Right hindlimb (tissue), 1 donor: ENCODE measurements at regions not wholly inside any gene's neighbourhood (a gene's known extent, or its start where the extent isn't known, plus 50 kb on each side); places are given as distances from the start of the nearest gene placed in this dataset.

ENCODE experiments used
- DNase-seq: peaks from one replicate; pipeline ENCODE4 v3.0.0-alpha.2; 2018

DNA sequence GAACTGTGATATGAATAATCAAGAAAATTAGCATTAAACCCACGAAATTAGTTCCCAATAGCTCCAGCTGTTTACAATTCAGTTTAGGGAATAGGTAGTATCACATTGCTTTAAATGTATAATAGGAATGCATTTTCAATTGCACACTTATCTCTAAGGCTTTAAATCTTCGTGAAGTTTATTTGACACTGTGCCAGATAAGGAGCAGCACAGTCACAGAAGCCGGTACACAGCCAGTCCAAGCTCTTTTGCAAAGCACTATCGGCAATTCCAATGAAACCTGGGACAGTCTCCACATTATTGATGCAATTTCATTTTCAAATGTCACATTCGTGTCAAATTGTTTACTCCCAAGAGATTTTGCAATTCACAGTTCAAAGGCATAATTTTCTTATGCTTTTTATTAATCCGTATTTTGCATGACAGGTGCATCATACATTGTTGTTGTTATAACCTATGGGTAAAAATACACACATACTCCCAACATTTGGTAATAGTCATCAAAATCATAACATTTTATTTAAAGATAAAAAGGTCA is 602.8 kb downstream of the RPS29 start:
- DNase-seq = no peak

DNA sequence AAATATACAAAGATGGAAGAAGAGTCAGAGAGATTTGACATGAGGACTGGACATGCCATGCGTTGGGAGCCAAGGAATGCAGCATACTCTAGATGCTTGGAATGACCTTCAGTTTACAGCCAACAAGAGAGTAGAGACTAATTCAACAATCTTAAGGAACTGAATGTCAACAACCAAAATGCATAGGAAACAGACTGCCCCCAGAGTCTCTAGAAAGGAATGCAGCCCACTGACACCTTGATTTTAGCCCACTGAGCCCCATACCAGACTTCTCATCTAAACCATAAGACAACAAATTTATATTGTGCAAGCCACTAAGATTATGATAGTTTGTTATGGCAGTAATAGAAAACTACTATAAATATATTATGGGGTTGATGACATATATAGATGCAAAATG is 611.2 kb downstream of the RPS29 start:
- DNase-seq = no peak

DNA sequence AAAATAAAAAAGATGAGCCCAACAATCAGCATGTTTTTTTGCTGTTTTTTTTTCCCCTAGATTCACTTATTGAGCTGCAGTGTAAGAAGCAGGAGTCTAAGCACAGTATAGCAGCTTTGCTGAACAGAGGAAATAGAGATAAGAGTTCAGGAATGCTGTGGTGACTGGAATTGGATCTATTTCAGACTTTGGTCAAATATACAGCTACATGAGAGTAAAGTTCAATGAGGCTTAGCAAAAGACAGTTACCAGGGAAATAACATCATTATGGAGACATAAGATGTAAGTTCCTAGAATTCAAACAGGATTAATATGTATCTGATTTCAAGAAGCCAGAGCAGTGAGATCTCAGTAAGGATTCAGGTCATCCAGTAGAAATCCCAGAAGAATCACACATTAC is 613.0 kb downstream of the RPS29 start:
- DNase-seq = no peak

DNA sequence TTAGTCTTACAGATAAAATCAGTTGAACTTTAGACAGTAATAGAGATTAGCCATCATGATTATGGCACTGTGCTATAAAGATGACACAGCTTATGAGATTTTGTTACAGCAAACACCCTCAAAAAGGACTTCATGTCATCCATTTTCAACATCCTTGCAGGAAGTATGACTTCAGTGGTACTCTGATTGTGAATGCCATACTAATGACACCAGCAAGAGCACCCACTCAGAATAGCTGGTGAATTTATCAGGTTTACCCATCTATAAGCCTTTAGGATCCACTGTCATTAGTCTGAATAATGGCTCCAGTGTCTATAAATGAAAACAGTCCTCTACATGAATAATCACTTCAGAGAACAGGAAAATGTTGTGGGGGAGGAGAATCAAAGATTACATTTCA is 615.2 kb downstream of the RPS29 start:
- no peak for DNase-seq

DNA sequence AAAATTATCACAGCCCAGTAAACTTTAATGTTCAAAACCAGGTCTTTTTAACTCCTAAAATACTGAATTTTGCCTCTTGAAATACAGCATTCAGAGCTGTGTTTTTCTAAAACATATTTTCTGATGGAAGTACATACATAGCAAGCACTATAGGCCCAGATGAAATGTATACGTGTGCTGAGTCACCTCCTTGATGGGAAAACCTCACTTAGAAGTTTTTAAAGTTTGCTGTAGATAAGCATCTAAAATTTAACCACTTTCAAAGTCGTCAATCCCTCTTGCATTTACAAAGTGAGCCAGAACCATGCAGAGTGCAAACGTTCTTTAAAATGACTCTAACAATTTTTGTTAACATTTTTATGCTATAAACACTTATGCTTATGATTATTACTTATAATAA is 618.8 kb downstream of the RPS29 start:
- DNase-seq = no peak

DNA sequence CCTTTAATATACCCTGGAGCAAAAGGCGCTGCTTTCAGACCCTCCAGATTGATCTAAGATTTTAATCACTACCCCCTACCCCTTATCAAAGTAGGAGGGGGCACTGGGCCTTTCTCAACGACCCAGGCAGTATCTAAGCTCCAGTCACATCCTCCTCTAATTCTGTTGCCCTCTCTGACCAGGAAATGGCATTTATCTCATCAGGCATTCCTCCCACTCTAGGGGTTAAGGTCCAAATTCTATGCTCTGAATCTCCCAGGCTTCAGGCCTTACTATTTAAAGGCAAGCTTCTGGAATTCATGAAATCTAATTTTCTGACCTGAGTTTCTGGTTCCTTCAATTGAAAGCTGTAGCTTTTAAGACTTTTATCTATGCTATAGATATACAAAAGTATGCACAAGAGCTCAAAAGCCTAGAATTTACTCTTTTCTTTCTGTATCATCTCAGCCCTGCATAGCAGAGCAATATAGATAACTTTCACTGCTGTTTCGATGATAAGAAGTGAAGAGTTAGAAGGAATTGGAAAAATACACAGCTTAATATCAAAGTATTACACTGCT is 622.9 kb downstream of the RPS29 start:
- no peak for DNase-seq

DNA sequence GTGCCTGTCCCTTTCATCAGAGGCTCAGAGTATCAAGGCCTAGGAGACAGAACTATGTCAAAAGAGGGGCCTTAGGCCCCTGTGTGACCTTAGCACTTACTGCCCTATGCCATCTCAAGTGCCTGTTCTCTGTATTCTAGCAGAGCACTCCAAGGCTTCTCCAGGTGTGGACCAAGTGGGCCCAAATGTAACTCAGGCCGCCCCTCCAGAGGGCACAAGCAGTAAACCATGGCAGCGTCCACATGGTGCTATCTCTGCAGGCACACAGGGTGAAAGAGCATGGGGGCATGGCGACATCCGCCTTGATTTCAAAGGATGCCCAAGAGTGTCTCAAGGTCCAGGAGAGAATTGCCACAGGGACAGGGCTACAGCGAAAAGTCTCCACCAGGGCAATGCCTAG is 628.7 kb downstream of the RPS29 start:
- DNase-seq = no peak

DNA sequence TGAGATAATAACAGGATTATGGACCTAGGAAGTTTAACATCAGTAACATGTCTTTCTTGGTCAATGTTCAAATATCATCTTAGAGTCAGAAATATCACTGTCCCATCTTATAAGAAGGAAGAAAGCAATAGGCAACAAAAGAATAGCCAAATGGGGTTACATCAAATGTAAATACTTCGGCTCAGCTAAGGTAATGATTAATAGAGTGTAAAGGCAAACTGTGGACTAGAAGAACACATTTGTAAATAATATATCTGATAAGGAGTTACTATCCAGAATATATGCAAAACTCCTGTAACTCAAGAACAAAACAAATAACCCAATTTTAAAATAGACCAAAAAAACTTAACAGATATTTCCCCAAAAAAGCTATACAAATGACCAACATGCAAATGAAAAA is 630.3 kb downstream of the RPS29 start:
- DNase-seq = no peak

DNA sequence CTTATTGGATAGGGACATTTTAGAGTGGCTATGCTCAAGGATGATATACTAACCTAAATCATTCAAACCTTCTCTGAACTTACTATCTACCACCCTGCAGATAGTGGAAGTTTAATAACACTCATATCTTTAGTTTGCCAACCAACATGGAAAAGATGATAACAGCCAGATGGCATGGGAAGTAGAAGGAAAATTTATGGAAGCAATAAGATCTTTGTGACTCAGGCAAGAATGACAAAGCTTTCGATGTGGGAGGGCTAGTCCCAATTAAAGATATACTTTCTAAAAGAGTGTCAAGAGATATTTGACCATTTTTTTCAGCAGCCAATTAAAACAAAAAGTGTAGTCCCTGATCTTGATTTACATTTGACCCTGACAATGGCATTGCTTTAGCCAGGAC is 631.7 kb downstream of the RPS29 start:
- DNase-seq = no peak

DNA sequence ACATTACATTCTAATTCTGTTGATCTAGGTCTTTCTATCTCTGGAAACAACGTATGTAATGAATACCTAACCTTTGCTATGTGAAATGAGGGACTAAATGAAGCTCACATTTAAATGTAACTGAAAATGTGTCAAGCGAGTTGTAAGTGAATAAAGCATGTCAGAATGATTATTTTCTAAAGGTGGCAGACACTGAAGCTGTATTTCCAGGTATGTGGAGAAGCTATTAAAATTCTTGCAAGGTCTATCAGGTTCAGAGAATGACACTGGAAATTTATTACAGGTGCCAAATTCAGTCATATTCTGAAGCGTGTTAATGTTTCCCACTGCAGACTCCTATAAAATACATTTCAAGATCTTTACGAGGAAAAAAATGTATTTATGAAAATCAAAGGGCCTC is 641.4 kb downstream of the RPS29 start:
- no peak for DNase-seq

DNA sequence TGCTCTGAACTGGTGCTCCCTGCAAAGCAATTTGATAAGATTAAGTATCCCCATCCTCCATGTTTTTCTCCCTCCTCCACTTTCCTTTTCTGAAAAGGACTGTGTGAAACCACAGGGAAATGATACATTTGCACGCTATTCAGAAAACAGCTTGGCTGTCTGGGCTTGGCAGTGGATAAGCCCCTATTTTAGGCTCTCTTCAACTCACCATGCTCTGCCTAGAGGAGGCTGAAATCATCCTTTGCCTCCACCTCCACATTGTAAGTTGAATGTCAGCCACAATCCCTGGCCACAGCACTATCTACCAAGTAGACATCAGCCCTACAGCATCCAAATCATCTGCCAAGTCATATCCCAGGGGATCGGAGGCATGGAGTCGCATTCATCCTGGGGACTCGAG is 642.3 kb downstream of the RPS29 start:
- DNase-seq = peak; percentile 17

DNA sequence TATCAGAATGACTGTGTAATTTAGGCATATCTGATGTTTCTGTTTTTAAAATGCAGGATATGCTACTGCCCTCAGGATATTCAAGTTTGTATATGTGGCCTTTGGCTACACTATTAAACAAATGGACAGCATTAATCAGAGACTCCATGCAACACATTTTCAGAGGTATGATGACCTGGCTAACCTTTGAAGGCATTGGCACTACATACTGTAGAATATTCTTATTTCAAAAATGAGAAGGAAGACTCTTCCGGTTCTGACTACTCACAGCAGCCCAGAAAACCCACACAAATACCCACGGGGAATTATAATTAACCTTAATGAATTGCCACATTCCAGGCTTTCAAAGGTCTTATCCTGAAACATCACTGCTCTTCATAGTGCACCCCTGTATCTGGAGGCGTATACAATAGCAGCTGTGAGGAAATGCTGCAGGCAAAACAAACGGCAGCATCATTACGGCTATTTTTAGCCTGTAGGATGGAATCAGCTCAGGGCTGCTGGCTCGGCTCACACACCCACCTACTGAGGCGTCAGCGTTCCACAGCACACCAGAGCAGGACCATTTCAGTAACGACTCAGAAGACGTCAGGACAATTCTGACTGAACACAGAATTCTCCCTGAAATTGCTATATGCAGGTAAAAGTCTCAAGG is 648.5 kb downstream of the RPS29 start:
- DNase-seq = peak; percentile 34

DNA sequence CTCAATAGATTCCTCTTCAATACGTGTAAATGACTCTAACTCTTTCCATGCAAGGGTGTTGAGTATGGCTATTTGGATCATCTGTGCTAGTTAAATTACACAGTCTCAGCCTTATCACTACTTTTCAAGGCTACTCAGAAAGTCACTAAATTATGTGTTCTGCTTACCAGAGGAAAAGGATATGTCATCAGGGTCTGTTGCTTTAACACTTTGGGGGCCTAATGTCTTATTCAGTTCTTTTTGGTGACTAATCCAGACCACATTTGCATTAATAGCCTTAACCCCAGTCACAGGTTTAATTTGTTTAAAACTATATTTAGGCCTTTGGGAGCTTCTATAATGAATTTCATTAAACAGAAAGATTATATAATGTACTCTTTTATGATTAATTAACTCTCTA is 649.3 kb downstream of the RPS29 start:
- no peak for DNase-seq

DNA sequence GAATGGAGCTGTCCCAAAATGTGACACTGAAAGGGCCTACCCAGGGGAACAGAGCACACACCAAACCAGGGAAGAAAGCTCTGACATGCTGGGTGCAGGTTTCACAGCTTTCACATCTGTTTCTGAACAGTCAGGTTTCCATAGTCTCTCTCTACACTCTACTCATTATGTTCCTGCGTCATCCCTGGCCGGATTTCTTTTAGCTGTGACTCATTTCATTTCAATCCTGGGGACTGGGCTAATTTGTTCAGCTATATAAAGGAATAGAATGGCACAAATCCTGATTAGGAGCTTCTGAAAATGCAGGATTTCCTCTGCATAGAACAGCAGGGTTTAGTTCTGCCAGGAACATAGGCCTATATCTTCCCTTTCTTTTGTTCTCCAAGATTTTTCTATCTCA is 649.8 kb downstream of the RPS29 start:
- DNase-seq = peak; percentile 54

DNA sequence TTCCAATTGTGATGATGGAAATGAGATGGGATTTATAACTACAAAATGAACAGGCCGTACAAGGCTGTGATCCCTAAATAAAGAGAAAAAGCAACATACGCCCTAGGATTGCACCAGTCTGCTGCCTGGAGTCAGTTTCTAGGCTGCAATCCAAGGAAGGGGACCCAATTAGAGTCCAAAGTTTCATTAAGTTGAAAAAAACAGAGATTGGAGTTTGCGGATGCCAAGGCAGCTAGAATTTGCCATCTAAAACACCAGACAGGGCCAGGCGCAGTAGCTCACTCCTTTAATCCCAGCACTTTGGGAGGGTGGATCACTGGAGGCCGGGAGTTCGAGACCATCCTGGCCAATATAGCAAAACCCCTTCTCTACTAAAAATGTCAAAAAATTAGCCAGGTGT is 661.0 kb downstream of the RPS29 start:
- no peak for DNase-seq

DNA sequence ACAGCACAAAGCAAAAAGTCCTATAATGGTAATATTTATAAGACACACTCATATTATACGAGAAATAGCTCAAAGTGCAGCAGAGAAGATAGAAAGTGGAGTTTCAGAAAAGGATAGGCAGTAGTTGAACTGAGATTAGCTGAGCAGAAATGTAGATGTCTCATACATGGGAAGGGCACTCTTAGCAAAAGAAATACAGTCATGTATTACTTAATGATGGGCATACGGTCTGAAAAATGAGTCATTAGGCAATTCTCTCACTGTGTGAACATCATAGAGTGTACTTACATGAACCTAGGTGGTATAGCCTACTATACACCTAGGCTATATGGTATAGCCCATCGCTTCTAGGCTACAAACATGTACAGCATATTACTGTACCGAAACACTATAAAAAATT is 671.3 kb downstream of the RPS29 start:
- no peak for DNase-seq

DNA sequence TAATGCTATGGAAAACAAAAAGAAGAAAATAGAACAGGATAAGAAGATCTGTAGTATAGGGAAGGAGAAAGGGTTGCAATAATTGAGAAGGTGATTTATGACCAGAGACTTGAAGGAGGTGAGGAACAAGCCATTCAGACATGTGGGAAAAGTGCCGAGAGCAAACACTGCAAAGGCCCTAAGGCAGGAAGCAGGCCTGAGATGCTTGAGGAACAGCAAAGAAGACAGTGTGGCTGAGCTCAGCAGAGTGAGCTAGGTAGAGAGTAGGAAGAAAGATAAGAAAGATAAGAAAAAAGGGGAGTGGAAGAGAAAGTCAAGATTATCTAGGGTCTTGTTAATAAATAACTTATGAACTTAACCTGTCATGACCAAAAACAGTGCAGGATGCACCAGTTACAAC is 671.8 kb downstream of the RPS29 start:
- no peak for DNase-seq

DNA sequence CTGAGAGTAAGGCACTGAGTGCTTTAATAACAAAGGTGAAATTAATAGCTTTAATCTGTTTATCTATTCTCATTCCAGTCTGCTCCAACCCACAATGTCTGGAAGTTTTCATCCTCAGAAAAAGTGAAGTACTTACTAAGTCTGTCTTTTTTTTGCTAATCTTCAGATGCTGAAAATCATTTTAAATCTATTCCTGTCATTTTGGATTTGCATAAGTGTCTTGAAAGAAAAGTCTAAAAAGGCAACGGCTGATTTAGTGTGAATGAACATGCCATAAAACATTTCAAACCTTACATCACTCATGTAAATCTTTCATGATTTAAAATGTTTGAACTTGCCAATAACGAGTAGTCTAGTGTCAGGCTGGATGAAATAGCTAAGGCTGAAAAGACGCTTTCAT is 685.6 kb downstream of the RPS29 start:
- no peak for DNase-seq

DNA sequence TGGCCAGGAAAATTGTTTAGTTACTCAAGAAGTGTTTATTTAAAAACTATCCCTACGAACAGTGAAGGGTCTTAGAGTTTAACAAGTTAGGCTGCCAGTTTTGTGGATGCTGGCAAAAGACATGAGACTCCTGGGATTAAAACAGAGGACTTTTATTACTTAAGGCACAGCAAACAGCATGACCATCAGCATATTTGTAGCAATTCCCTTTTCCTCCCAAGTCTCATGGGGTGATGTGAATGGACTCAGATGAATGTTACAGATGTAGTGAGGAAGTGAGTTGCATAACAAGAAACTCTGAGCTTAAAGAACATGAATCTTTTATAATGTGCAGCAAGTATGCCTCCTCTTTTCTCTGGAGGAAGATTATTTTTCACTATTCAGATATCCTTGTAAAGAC is 695.8 kb downstream of the RPS29 start:
- no peak for DNase-seq

DNA sequence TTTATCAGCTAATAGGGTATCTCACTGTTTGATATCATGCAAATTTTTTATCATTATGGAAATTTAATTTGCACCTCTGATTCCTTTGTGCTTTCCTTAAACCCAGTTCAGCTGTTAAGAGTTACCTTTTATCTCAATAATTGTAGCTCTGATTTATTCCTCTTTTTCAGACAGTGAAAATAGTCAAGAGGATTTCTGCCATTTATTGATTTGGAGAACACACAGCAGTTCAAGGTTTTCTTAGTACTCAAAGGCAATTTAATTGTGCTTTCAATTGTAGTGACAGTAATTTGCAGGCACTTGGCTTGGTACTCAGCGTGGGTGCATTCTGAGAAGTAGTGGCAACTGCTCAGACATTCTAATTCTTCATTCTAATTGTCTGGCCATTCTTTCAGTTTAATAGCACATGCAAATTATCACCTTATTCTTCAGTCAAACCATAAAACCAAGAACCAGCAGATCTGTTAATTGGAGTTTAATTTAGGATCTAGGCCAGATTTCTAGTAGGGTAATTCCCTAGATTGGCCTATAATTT is 709.3 kb downstream of the RPS29 start:
- no peak for DNase-seq

DNA sequence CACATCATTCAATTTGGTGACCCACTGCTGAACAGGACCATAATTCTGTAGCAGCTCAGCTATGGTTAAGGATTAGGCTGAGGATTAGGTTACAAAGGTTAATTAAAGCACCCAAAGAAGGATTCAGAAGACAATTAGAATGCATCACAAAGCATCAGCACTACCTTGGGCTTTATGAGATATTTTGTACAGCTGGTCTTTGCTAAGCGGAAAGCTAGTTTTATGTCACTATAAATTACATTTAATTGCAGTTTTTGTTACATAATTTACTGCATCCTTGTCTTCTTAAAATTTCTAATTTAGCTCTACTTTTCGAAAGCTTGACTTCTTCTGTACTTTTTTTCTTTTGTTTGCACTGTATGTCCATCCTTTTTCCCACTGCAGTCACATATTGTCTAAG is 711.5 kb downstream of the RPS29 start:
- no peak for DNase-seq

DNA sequence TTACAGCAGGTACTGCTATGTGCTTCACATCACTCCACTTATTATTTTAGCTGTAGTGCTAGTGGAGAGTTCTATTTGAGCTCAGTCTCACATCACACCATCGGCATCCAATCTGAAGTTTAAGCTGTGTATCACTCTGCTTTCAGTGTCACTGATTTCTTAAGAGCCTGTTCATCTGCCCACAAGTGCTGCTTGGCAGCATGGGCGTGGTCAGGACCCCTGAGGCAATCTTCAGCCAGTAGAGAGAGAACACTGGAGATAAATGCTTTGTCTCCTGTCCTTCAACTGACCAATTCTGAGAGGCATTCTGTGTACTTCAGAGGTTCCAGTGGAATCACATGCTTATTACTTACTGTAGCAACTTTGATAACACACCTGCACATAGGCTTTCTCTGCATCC is 728.8 kb downstream of the RPS29 start:
- DNase-seq = no peak

DNA sequence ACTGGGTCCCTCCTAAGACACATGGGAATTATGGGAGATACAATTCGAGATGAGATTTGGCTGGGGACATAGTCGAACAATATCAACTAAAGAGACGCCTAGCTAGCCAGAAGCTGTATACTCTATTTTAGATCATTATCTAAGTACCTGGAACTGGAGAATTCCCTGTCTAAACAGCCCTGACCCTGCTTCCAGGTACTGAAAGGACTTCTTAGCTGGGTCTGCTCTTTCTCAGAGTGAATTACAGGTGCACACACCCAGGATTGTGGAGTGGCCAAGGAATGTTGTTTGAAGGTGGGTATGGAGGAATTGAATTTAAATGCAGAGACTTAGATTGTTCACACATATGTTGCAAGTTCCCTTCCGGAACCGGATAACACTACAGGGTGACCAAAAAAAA is 733.0 kb downstream of the RPS29 start:
- no peak for DNase-seq

DNA sequence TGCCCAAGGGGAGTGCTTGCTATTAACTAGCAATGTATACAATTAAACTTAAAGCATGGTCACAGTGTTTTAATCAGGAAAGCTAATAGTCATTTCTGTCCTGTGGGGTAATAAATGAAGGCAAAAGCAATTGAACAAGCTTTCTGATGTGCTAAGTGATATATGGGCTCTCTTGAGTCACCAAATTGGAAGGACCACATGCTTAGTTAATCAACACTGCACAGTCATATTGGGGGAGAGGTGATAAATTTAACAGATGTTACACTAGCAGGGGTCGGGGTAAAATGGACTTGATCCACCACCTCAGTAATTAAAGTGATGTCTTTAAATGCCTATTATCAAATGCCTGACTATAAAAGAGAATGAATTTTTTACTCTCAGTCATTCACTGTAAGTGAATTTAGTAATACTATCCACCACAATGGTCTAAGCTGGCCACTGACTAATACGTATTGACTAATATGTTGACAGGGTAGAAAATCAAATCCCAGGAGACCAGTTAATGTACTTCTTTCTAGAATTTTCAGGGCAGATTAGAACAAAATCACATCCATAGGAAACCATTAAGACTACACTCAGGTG is 736.3 kb downstream of the RPS29 start:
- DNase-seq = no peak

DNA sequence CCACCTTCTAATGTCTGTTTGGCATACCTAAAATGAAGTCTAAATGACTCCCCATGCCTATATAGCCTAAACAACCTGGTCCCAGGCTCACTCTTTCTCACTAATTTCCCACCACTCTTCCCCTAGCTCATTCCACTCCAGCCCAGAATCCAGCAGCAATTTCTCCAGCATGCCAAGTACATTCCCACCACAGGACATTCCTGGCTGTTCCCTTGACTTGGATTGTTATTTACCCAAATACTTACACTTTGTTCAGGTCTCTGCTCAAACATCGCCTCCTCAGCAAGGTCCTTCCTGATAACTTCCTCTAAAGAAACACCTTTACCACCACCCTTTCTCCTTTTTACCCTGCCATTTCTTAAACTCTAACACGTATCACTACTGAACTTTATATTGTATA is 743.4 kb downstream of the RPS29 start:
- no peak for DNase-seq
